DOHH2 (cell line): ENCODE measurements at regions not wholly inside any gene's neighbourhood (a gene's known extent, or its start where the extent isn't known, plus 50 kb on each side); places are given as distances from the start of the nearest gene placed in this dataset.

Experiments
- H3F3A ChIP-seq: fragments of 200-600 bp; sonication (generic), shearing (Covaris generic); 2 replicates; pipeline ENCODE4 v1.6.0; 2016; ENCODE audit warnings: antibody characterized with exemption, mild to moderate bottlenecking; ENCODE audit not compliant: control insufficient read depth, insufficient read depth
- H3K27ac ChIP-seq: fragments of 200-600 bp; sonication (generic); 2 replicates; pipeline ENCODE4 v1.5.1; 2014; ENCODE audit warnings: low read depth, mild to moderate bottlenecking, low read length, moderate library complexity
- H3K27me3 ChIP-seq: fragments of 200-600 bp; sonication (generic); 2 replicates; pipeline ENCODE4 v1.6.1; 2014; ENCODE audit warnings: mild to moderate bottlenecking, low read length, mixed read lengths; ENCODE audit not compliant: control insufficient read depth
- H3K36me3 ChIP-seq: fragments of 200-600 bp; sonication (generic); 2 replicates; pipeline ENCODE4 v1.6.1; 2014; ENCODE audit warnings: mild to moderate bottlenecking, low read length, moderate library complexity, mixed read lengths; ENCODE audit not compliant: control insufficient read depth
- H3K4me1 ChIP-seq: fragments of 200-600 bp; sonication (generic); 2 replicates; pipeline ENCODE4 v1.6.1; 2014; ENCODE audit warnings: mild to moderate bottlenecking, low read length, mixed read lengths; ENCODE audit not compliant: control insufficient read depth
- H3K4me2 ChIP-seq: fragments of 200-600 bp; sonication (generic); 2 replicates; pipeline ENCODE4 v1.6.0; 2014; ENCODE audit warnings: mild to moderate bottlenecking, low read length, moderate library complexity
- H3K4me3 ChIP-seq: fragments of 200-600 bp; sonication (generic); 2 replicates; pipeline ENCODE4 v1.5.1; 2014; ENCODE audit warnings: mild to moderate bottlenecking, low read length, mixed read lengths
- H3K79me2 ChIP-seq: fragments of 200-600 bp; sonication (generic); 2 replicates; pipeline ENCODE4 v1.6.1; 2014; ENCODE audit warnings: mild to moderate bottlenecking, low read length, mixed read lengths; ENCODE audit not compliant: control insufficient read depth
- H3K9me2 ChIP-seq: fragments of 200-600 bp; sonication (generic); replicated peaks from 2 replicates; pipeline ENCODE4 v1.6.1; 2014; ENCODE audit warnings: mild to moderate bottlenecking, low read length, mixed read lengths; ENCODE audit not compliant: control insufficient read depth
- H3K9me3 ChIP-seq: fragments of 200-600 bp; sonication (generic); 2 replicates; pipeline ENCODE4 v1.6.1; 2014; ENCODE audit warnings: antibody characterized with exemption, low read length, mixed read lengths; ENCODE audit not compliant: control insufficient read depth, insufficient read depth
- H4K20me1 ChIP-seq: fragments of 200-600 bp; sonication (generic); 2 replicates; pipeline ENCODE4 v1.6.0; 2014; ENCODE audit warnings: low read depth, mild to moderate bottlenecking, antibody characterized with exemption, low read length, moderate library complexity; ENCODE audit not compliant: control insufficient read depth, insufficient read depth
- EZH2phosphoT487 ChIP-seq: fragments of 200-600 bp; sonication (generic); IDR thresholded peaks from 2 replicates; pipeline ENCODE4 v1.6.1; 2017; ENCODE audit warnings: borderline replicate concordance, mild to moderate bottlenecking, antibody characterized with exemption, low read length, moderate library complexity, mixed read lengths
- TF ChIP-seq, protein P1 (sequence below): fragments of 200-600 bp; sonication (generic); IDR thresholded peaks from one replicate; pipeline ENCODE4 v1.5.1; 2014; ENCODE audit warnings: antibody characterized with exemption, mild to moderate bottlenecking, low read depth, low read length; ENCODE audit not compliant: poor library complexity, severe bottlenecking

DNA sequence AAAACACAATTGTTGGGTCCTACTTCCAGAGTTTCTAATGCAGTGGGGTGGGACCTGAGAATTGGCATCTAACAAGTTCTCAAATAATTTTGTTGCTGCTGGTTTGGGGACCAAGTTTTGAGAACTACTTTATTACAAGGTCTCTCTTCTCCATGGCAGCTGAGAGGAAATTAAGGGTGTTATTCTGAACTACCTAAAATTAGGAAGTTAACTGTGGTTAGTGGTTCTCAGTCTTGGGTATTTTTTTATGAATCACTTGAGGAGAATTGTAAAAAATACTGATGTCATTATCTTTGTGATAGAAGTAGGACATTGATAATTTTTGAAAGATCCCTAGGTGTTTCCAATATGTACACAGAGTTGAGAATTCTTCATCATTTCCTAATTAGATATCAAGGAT, 210.2 kb downstream of the MC4R start:
- TF ChIP-seq EZH2phosphoT487, result no peak
- TF ChIP-seq, protein P1, sequence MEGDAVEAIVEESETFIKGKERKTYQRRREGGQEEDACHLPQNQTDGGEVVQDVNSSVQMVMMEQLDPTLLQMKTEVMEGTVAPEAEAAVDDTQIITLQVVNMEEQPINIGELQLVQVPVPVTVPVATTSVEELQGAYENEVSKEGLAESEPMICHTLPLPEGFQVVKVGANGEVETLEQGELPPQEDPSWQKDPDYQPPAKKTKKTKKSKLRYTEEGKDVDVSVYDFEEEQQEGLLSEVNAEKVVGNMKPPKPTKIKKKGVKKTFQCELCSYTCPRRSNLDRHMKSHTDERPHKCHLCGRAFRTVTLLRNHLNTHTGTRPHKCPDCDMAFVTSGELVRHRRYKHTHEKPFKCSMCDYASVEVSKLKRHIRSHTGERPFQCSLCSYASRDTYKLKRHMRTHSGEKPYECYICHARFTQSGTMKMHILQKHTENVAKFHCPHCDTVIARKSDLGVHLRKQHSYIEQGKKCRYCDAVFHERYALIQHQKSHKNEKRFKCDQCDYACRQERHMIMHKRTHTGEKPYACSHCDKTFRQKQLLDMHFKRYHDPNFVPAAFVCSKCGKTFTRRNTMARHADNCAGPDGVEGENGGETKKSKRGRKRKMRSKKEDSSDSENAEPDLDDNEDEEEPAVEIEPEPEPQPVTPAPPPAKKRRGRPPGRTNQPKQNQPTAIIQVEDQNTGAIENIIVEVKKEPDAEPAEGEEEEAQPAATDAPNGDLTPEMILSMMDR, result no peak
- Histone ChIP-seq H3K36me3 (no peaks in the 10 kb centered on the region), H3K4me2 (no peak overlapping the region), H4K20me1 (no peaks in the 10 kb centered on the region), H3K4me3 (no peak overlapping the region), H3K9me3 (no peaks in the 10 kb centered on the region), H3K4me1 (no peaks in the 10 kb centered on the region), H3K27ac (no peak overlapping the region), H3K79me2 (no peaks in the 10 kb centered on the region), H3K9me2 (no peaks in the 10 kb centered on the region), H3F3A (no peaks in the 10 kb centered on the region), H3K27me3 (no peaks in the 10 kb centered on the region)

DNA sequence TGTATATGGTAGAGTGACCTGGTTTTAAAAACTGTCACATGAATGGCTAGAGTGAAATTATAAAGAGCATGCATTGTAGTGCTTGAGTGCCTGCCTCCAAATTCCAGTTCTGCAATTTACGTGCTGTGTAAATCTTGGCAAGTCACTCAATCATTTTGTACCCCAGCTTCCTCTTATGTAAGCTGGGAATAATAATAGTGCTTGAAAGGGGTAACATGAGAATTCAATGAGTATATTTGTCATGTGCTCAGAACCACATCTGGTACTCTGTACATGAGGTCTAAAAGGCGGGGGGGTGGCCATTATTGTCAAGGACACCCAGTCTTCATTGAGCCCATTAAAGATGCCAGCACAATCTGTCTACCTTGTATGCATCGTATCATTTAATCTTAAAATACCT, 214.8 kb downstream of the MC4R start:
- no peaks in the 10 kb centered on the region for H3F3A ChIP-seq
- no peak for TF ChIP-seq EZH2phosphoT487
- TF ChIP-seq, protein P1, result no peak
- H3K79me2 ChIP-seq, result no peaks in the 10 kb centered on the region
- no peak overlapping the region for H3K27ac ChIP-seq
- H3K27me3 ChIP-seq, result no peaks in the 10 kb centered on the region
- H3K9me2 ChIP-seq, result no peaks in the 10 kb centered on the region
- no peak overlapping the region for H3K4me2 ChIP-seq
- H3K36me3 ChIP-seq, result no peaks in the 10 kb centered on the region
- no peaks in the 10 kb centered on the region for H3K9me3 ChIP-seq
- H3K4me3 ChIP-seq, result no peak overlapping the region
- H3K4me1 ChIP-seq, result no peaks in the 10 kb centered on the region
- no peaks in the 10 kb centered on the region for H4K20me1 ChIP-seq

DNA sequence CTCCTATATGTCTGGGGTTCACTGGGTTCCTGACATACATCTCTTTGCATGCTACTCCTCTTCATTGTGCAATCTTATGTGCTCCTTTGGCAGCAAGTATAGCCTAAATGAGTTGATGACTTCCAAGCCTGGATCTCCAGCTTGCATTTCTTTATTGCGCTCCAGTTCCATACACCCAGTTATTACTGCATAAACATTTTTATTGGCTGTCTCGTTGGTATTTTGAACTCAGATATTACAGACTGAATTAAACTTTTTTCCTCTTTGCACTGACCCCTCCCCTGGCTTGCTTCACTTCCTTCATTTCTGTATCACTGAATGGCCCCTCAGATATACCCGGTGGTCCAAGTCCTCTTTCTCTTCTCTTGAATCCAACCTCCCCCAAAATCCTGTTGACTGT, 219.2 kb downstream of the MC4R start:
- Histone ChIP-seq H3K9me2 (no peaks in the 10 kb centered on the region), H4K20me1 (no peaks in the 10 kb centered on the region), H3K4me1 (no peaks in the 10 kb centered on the region), H3K4me3 (no peak overlapping the region), H3K27me3 (no peaks in the 10 kb centered on the region), H3K79me2 (no peaks in the 10 kb centered on the region), H3K36me3 (no peaks in the 10 kb centered on the region), H3K4me2 (no peak overlapping the region), H3K9me3 (no peaks in the 10 kb centered on the region), H3K27ac (no peak overlapping the region), H3F3A (no peaks in the 10 kb centered on the region)
- TF ChIP-seq, protein P1, result no peak
- TF ChIP-seq EZH2phosphoT487, result no peak

DNA sequence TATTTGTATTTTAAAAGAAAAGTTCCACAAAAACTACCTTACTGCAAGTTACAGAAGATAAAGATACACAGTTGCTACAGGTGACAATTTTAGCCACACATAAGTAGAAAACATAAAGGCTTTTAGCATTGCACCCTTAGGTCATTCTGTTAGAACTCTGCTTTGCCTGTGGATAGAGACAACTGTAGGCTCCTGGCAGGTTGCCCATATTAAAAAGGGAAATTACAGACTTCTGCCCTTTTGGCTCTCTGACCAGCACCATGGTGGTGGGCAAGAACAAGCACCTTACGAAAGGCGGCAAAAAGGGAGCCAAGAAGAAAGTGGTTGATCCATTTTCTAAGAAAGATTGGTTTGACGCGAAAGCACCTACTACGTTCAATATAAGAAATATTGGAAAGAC, 223.3 kb downstream of the MC4R start:
- Histone ChIP-seq H3F3A (no peaks in the 10 kb centered on the region), H3K9me2 (no peaks in the 10 kb centered on the region), H3K27me3 (peaks cover 16% of the 10 kb centered on the region), H3K79me2 (no peaks in the 10 kb centered on the region), H4K20me1 (no peaks in the 10 kb centered on the region), H3K27ac (no peak overlapping the region), H3K4me3 (no peak overlapping the region), H3K36me3 (no peaks in the 10 kb centered on the region), H3K4me1 (no peaks in the 10 kb centered on the region), H3K4me2 (no peak overlapping the region), H3K9me3 (no peaks in the 10 kb centered on the region)
- TF ChIP-seq, protein P1, result no peak
- TF ChIP-seq EZH2phosphoT487, result no peak
